SK-N-MC (cell line): ENCODE measurements at regions not wholly inside any gene's neighbourhood (a gene's known extent, or its start where the extent isn't known, plus 50 kb on each side); places are given as distances from the start of the nearest gene placed in this dataset.

Source experiments
- EZH2 ChIP-seq: fragments of 200-600 bp; sonication (generic); IDR thresholded peaks from one replicate; pipeline ENCODE4 v1.6.1; 2017; ENCODE audit warnings: antibody characterized with exemption
- POLR2AphosphoS5 ChIP-seq: IDR thresholded peaks from 2 replicates; pipeline ENCODE4 v1.6.1; 2012; ENCODE audit warnings: mild to moderate bottlenecking, low read depth, low read length, borderline replicate concordance

DNA sequence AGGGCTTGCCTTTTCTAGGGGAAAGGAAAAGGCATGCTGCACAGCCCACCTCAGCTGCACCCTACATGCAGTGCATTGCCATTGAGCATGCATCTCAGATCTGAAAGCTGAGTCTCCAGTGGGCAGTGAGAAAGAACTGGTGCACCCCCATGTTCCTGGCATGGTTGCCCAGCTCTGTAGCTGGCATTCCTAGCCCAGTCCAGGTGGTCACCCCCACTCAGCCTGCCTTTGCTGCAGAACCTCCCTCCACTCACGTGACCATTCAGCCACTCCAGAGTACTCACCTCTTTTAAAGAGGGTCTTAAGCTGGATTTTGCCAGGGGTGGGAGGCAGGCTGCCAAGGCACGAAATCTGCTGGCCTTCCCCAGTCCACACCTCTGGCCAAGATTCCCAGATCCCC, 208.6 kb upstream of the TOPAZ1 start:
- TF ChIP-seq POLR2AphosphoS5 = no peak
- no peak for TF ChIP-seq EZH2
